H9 (cell line): ENCODE measurements at regions not wholly inside any gene's neighbourhood (a gene's known extent, or its start where the extent isn't known, plus 50 kb on each side); places are given as distances from the start of the nearest gene placed in this dataset.

ENCODE experiments used
- DNase-seq: peaks from one replicate; pipeline ENCODE4 v3.0.0-alpha.2; 2017
- H2AFZ ChIP-seq: one replicate; pipeline ENCODE4 v1.6.1; 2013; ENCODE audit warnings: mild to moderate bottlenecking, low read length, control low read depth, moderate library complexity
- H2AK5ac ChIP-seq: 2 replicates; pipeline ENCODE4 v1.6.1; 2013; ENCODE audit warnings: low read length, control low read depth, mixed read lengths; ENCODE audit not compliant: insufficient read length
- H2BK120ac ChIP-seq: one replicate; pipeline ENCODE4 v1.6.1; 2013; ENCODE audit warnings: low read depth, mild to moderate bottlenecking, low read length, control low read depth, inconsistent platforms; ENCODE audit not compliant: poor library complexity, severe bottlenecking
- H2BK12ac ChIP-seq: 2 replicates; pipeline ENCODE4 v1.6.1; 2013; ENCODE audit warnings: low read length, control low read depth, mixed read lengths, low read depth; ENCODE audit not compliant: insufficient read length
- H2BK15ac ChIP-seq: 2 replicates; pipeline ENCODE4 v1.6.1; 2013; ENCODE audit warnings: low read depth, low read length, control low read depth
- H2BK20ac ChIP-seq: one replicate; pipeline ENCODE4 v1.6.1; 2013; ENCODE audit warnings: low read depth, mild to moderate bottlenecking, low read length, control low read depth, inconsistent platforms; ENCODE audit not compliant: poor library complexity, severe bottlenecking
- H2BK5ac ChIP-seq: 2 replicates; pipeline ENCODE4 v1.6.1; 2013; ENCODE audit warnings: low read length, control low read depth, mixed read lengths; ENCODE audit not compliant: insufficient read length
- H3K14ac ChIP-seq: 2 replicates; pipeline ENCODE4 v1.6.1; 2013; ENCODE audit warnings: low read length, control low read depth; ENCODE audit not compliant: insufficient read depth
- H3K18ac ChIP-seq: 2 replicates; pipeline ENCODE4 v1.6.1; 2013; ENCODE audit warnings: low read depth, mild to moderate bottlenecking, mixed read lengths, low read length, control low read depth; ENCODE audit not compliant: insufficient read length
- H3K23ac ChIP-seq: 2 replicates; pipeline ENCODE4 v1.6.1; 2013; ENCODE audit warnings: low read length, control low read depth, mixed read lengths, low read depth; ENCODE audit not compliant: insufficient read length
- H3K23me2 ChIP-seq: 2 replicates; pipeline ENCODE4 v1.6.1; 2013; ENCODE audit warnings: low read depth, mild to moderate bottlenecking, mixed read lengths, low read length, control low read depth; ENCODE audit not compliant: insufficient read length, poor library complexity, severe bottlenecking
- H3K27ac ChIP-seq: 2 replicates; pipeline ENCODE4 v1.5.1; 2013; ENCODE audit warnings: low read length, control low read depth, mixed read lengths, low read depth; ENCODE audit not compliant: insufficient read length
- H3K27me3 ChIP-seq: 2 replicates; pipeline ENCODE4 v1.6.1; 2013; ENCODE audit warnings: low read length, control low read depth, inconsistent platforms; ENCODE audit not compliant: insufficient read depth
- H3K4ac ChIP-seq: 2 replicates; pipeline ENCODE4 v1.6.1; 2013; ENCODE audit warnings: low read depth, mild to moderate bottlenecking, control low read depth, inconsistent platforms, low read length, moderate library complexity
- H3K4me1 ChIP-seq: 2 replicates; pipeline ENCODE4 v1.6.1; 2013; ENCODE audit warnings: low read length, control low read depth, inconsistent platforms; ENCODE audit not compliant: insufficient read depth
- H3K4me2 ChIP-seq: 2 replicates; pipeline ENCODE4 v1.6.1; 2013; ENCODE audit warnings: low read length, control low read depth, mixed read lengths; ENCODE audit not compliant: insufficient read length, insufficient read depth
- H3K56ac ChIP-seq: 2 replicates; pipeline ENCODE4 v1.6.1; 2013; ENCODE audit warnings: low read depth, mild to moderate bottlenecking, mixed read lengths, low read length, control low read depth; ENCODE audit not compliant: insufficient read length
- H3K79me1 ChIP-seq: 2 replicates; pipeline ENCODE4 v1.6.1; 2013; ENCODE audit warnings: low read depth, mild to moderate bottlenecking, moderate library complexity, low read length, control low read depth, inconsistent platforms; ENCODE audit not compliant: insufficient read depth, poor library complexity, severe bottlenecking
- H3K79me2 ChIP-seq: 2 replicates; pipeline ENCODE4 v1.6.1; 2013; ENCODE audit warnings: low read length, control low read depth, inconsistent platforms; ENCODE audit not compliant: insufficient read depth
- H3K9ac ChIP-seq: 2 replicates; pipeline ENCODE4 v1.6.1; 2013; ENCODE audit warnings: low read length, control low read depth, mixed read lengths; ENCODE audit not compliant: insufficient read length; ENCODE audit errors: extremely low read depth
- H3K9me3 ChIP-seq: one replicate; pipeline ENCODE4 v1.6.1; 2013; ENCODE audit warnings: low read depth, low read length, inconsistent platforms; ENCODE audit not compliant: control insufficient read depth
- H3T11ph ChIP-seq: one replicate; pipeline ENCODE4 v1.6.1; 2013; ENCODE audit warnings: mild to moderate bottlenecking, low read length, control low read depth, inconsistent platforms
- H4K20me1 ChIP-seq: one replicate; pipeline ENCODE4 v1.6.1; 2013; ENCODE audit not compliant: control insufficient read depth, insufficient read length, insufficient read depth
- H4K5ac ChIP-seq: 2 replicates; pipeline ENCODE4 v1.6.1; 2013; ENCODE audit warnings: low read depth, mild to moderate bottlenecking, mixed read lengths, low read length, control low read depth; ENCODE audit not compliant: insufficient read length
- H4K8ac ChIP-seq: replicated peaks from 2 replicates; pipeline ENCODE4 v1.6.1; 2013; ENCODE audit warnings: low read length, control low read depth, mixed read lengths, low read depth; ENCODE audit not compliant: insufficient read length
- H4K91ac ChIP-seq: 2 replicates; pipeline ENCODE4 v1.6.1; 2013; ENCODE audit warnings: low read depth, mild to moderate bottlenecking, moderate library complexity, mixed read lengths, low read length, control low read depth; ENCODE audit not compliant: insufficient read length
- H3K27ac Mint-ChIP-seq, 3 experiments: 2 replicates in 2 of 3; 3 replicates in 1 of 3; pipeline ENCODE4 v1.8.0; 2020 to 2021; ENCODE audit warnings: mixed read lengths in 3 of 3, mild to moderate bottlenecking in 1 of 3, moderate library complexity in 1 of 3
- H3K27me3 Mint-ChIP-seq: 2 replicates; pipeline ENCODE4 v1.8.0; 2021; ENCODE audit warnings: low read depth, mild to moderate bottlenecking, moderate library complexity, mixed read lengths
- H3K36me3 Mint-ChIP-seq, 3 experiments: 2 replicates in 2 of 3; 3 replicates in 1 of 3; pipeline ENCODE4 v1.8.0; 2020 to 2021; ENCODE audit warnings: low read depth in 3 of 3, mixed read lengths in 3 of 3; ENCODE audit not compliant: insufficient read depth in 1 of 3
- H3K4me1 Mint-ChIP-seq, 2 experiments: 2 replicates each; pipeline ENCODE4 v1.8.0; 2020; ENCODE audit warnings: mixed read lengths in 2 of 2
- H3K4me3 Mint-ChIP-seq, 2 experiments: 2 replicates in 1 of 2; 3 replicates in 1 of 2; pipeline ENCODE4 v1.8.0; 2020 to 2021; ENCODE audit warnings: mild to moderate bottlenecking in 2 of 2, mixed read lengths in 2 of 2, moderate library complexity in 1 of 2
- H3K9me3 Mint-ChIP-seq, 2 experiments: 2 replicates in 1 of 2; 3 replicates in 1 of 2; pipeline ENCODE4 v1.8.0; 2020; ENCODE audit warnings: mild to moderate bottlenecking in 2 of 2, mixed read lengths in 2 of 2, moderate library complexity in 1 of 2
- CTCF ChIP-seq: fragments of 200-600 bp; sonication (generic); conservative IDR thresholded peaks from 3 replicates; pipeline ENCODE4 v1.8.0; 2021; ENCODE audit warnings: antibody characterized with exemption, mild to moderate bottlenecking
- WGBS: extraction: QIAGEN DNeasy Blood & Tissue Kit; methylation state at CpG from one replicate; pipeline ENCODE4 v1.1.7; 2013; ENCODE audit warnings: missing lambda C conversion rate, low lambda C conversion rate, mixed read lengths; ENCODE audit not compliant: insufficient read length; ENCODE audit errors: extremely low coverage; 5-methylcytosine and 5-hydroxymethylcytosine counted together

- H3K27ac ChIP-seq: no peak overlapping the region
- no peaks in the 10 kb centered on the region for H3K27me3 ChIP-seq
- H3K4me1 Mint-ChIP-seq: peaks cover 9 to 14% of the 10 kb centered on the region in 2 experiments
- no peak overlapping the region for H3K4ac ChIP-seq
- no peak overlapping the region for H3K14ac ChIP-seq
- no peaks in the 10 kb centered on the region for H3K79me1 ChIP-seq
- no peak overlapping the region for H4K8ac ChIP-seq
- DNase-seq: no peak
- no peaks in the 10 kb centered on the region for H3K23me2 ChIP-seq
- H2BK15ac ChIP-seq: no peak overlapping the region
- no peaks in the 10 kb centered on the region for H3K27me3 Mint-ChIP-seq
- peaks cover 13 to 17% of the 10 kb centered on the region in 2 experiments for H3K9me3 Mint-ChIP-seq
- no peak overlapping the region for H3K27ac Mint-ChIP-seq
- no peak overlapping the region for H2BK120ac ChIP-seq
- no peaks in the 10 kb centered on the region for H3K9me3 ChIP-seq
- no peak overlapping the region for H3T11ph ChIP-seq
- H2BK12ac ChIP-seq: no peak overlapping the region
- H4K20me1 ChIP-seq: no peaks in the 10 kb centered on the region
- H2AFZ ChIP-seq: no peak overlapping the region
- H3K4me3 Mint-ChIP-seq: no peak overlapping the region
- H4K5ac ChIP-seq: no peak overlapping the region
- no peak overlapping the region for H3K18ac ChIP-seq
- no peak for TF ChIP-seq CTCF
- no peaks in the 10 kb centered on the region for H3K4me1 ChIP-seq
- no peak overlapping the region for H3K56ac ChIP-seq
- no peak overlapping the region for H4K91ac ChIP-seq
- H2AK5ac ChIP-seq: no peak overlapping the region
- no peak overlapping the region for H2BK5ac ChIP-seq
- no peaks in the 10 kb centered on the region for H3K79me2 ChIP-seq
- H3K36me3 Mint-ChIP-seq: peaks cover 5 to 17% (median 5%) of the 10 kb centered on the region in 3 experiments; a peak in 4 of 7 replicates
- no peak overlapping the region for H3K23ac ChIP-seq
- H3K4me2 ChIP-seq: no peak overlapping the region
- H2BK20ac ChIP-seq: no peak overlapping the region
- no peak overlapping the region for H3K9ac ChIP-seq
- WGBS: no CpG with 5 or more reads among the region's 2 CpGs
Observed at GRCh38 chr6:84498905-84499304, 265.5 kb downstream of the TBX18 start.
